ENCODE measurements at regions not wholly inside any gene's neighbourhood (a gene's known extent, or its start where the extent isn't known, plus 50 kb on each side); places are given as distances from the start of the nearest gene placed in this dataset.

- no peak for DNase-seq (ENCODE audit: low read depth)
- TF ChIP-seq CTCF (IDR thresholded peaks at IDR 0.05; ENCODE audit: control insufficient read depth, extremely low read depth, insufficient read depth): no peak
- no peak overlapping the region for H3K4me3 ChIP-seq (ENCODE audit: low read depth, low read length)
These were observed 285.2 kb upstream of the N4BP1 start for GRCh38 chr16:48895142-48895541.

- DNase-seq (ENCODE audit: low read depth): no peak
- no peak overlapping the region for H3K4me3 ChIP-seq (ENCODE audit: low read depth, low read length)
- TF ChIP-seq CTCF (IDR thresholded peaks at IDR 0.05; ENCODE audit: control insufficient read depth, extremely low read depth, insufficient read depth): no peak
These were observed 282.9 kb upstream of the N4BP1 start for GRCh38 chr16:48892893-48893292.

GRCh38 chr16:48887646-48888210 lies 277.7 kb upstream of the N4BP1 start:
- no peak for DNase-seq (ENCODE audit: low read depth)
- H3K4me3 ChIP-seq (ENCODE audit: low read depth, low read length): no peak overlapping the region
- TF ChIP-seq CTCF (IDR thresholded peaks at IDR 0.05; ENCODE audit: control insufficient read depth, extremely low read depth, insufficient read depth): no peak

GRCh38 chr16:48885471-48885870 lies 275.5 kb upstream of the N4BP1 start:
- no peak for TF ChIP-seq CTCF (IDR thresholded peaks at IDR 0.05; ENCODE audit: control insufficient read depth, extremely low read depth, insufficient read depth)
- no peak for DNase-seq (ENCODE audit: low read depth)
- H3K4me3 ChIP-seq (ENCODE audit: low read depth, low read length): no peak overlapping the region

GRCh38 chr16:48881272-48881671 lies 271.3 kb upstream of the N4BP1 start:
- no peak overlapping the region for H3K4me3 ChIP-seq (ENCODE audit: low read depth, low read length)
- no peak for TF ChIP-seq CTCF (IDR thresholded peaks at IDR 0.05; ENCODE audit: control insufficient read depth, extremely low read depth, insufficient read depth)
- DNase-seq (ENCODE audit: low read depth): no peak

GRCh38 chr16:48879223-48880122 lies 269.5 kb upstream of the N4BP1 start:
- no peak for TF ChIP-seq CTCF (IDR thresholded peaks at IDR 0.05; ENCODE audit: control insufficient read depth, extremely low read depth, insufficient read depth)
- H3K4me3 ChIP-seq (ENCODE audit: low read depth, low read length): no peak overlapping the region
- no peak for DNase-seq (ENCODE audit: low read depth)
